ENCODE measurements at regions not wholly inside any gene's neighbourhood (a gene's known extent, or its start where the extent isn't known, plus 50 kb on each side); places are given as distances from the start of the nearest gene placed in this dataset.

- H3K4me1 ChIP-seq (ENCODE audit: insufficient read depth, low read length), result no peaks in the 10 kb centered on the region
- H3K27me3 ChIP-seq (ENCODE audit: control insufficient read depth in 1 of 2, insufficient read depth in 2 of 2, low read length in 2 of 2), result no peaks in the 10 kb centered on the region
- ChIA-PET CTCF (no interaction called here), POLR2A (no interaction called here)
- peaks cover 0 to 4% of the 10 kb centered on the region in 2 experiments for H3K9me3 ChIP-seq (ENCODE audit: control insufficient read depth in 1 of 2, insufficient read depth in 1 of 2, low read length in 2 of 2)
- no peak overlapping the region for H3K27ac ChIP-seq (ENCODE audit: low read depth in 1 of 2, low read length in 2 of 2)
- no peak overlapping the region for H3K4me3 Mint-ChIP-seq
- intact Hi-C loops (cut with DNase I, micrococcal nuclease), result no loop called here
- ATAC-seq (ENCODE audit: poor library complexity) (no peak), DNase-seq (no peak)
- no peaks in the 10 kb centered on the region for H3K36me3 ChIP-seq (ENCODE audit: insufficient read depth, low read length)
- no peak overlapping the region for H3K4me3 ChIP-seq (ENCODE audit: low read length)
- no peak overlapping the region for H3K27ac Mint-ChIP-seq
- peaks cover 9% of the 10 kb centered on the region for H3K9me3 Mint-ChIP-seq
- H3K36me3 Mint-ChIP-seq (ENCODE audit: low read depth), result no peaks in the 10 kb centered on the region
- no peak for TF ChIP-seq CTCF (IDR thresholded peaks at IDR 0.05)
- H3K4me1 Mint-ChIP-seq (ENCODE audit: low read depth), result no peaks in the 10 kb centered on the region
- no peaks in the 10 kb centered on the region for H3K27me3 Mint-ChIP-seq
These were observed 165.3 kb upstream of the TFPI start for GRCh38 chr2:187719510-187719909.

GRCh38 chr2:187748958-187749357 is 194.7 kb upstream of the TFPI start:
- no peak overlapping the region for H3K27ac ChIP-seq (ENCODE audit: low read depth in 1 of 2, low read length in 2 of 2)
- Mint-ChIP-seq H3K4me3 (no peak overlapping the region), H3K4me1 (ENCODE audit: low read depth) (no peaks in the 10 kb centered on the region), H3K9me3 (no peaks in the 10 kb centered on the region), H3K36me3 (ENCODE audit: low read depth) (no peaks in the 10 kb centered on the region), H3K27me3 (no peaks in the 10 kb centered on the region), H3K27ac (no peak overlapping the region)
- no peaks in the 10 kb centered on the region for H3K4me1 ChIP-seq (ENCODE audit: insufficient read depth, low read length)
- H3K9me3 ChIP-seq (ENCODE audit: control insufficient read depth in 1 of 2, insufficient read depth in 1 of 2, low read length in 2 of 2), result peaks cover 0 to 15% of the 10 kb centered on the region in 2 experiments
- TF ChIP-seq CTCF (IDR thresholded peaks at IDR 0.05), result no peak
- DNase-seq, result no peak
- no peaks in the 10 kb centered on the region for H3K27me3 ChIP-seq (ENCODE audit: control insufficient read depth in 1 of 2, insufficient read depth in 2 of 2, low read length in 2 of 2)
- intact Hi-C loops (cut with DNase I, micrococcal nuclease), result no loop called here
- ChIA-PET POLR2A (no interaction called here), CTCF (no interaction called here)
- H3K36me3 ChIP-seq (ENCODE audit: insufficient read depth, low read length), result no peaks in the 10 kb centered on the region
- no peak overlapping the region for H3K4me3 ChIP-seq (ENCODE audit: low read length)
- no peak for ATAC-seq (ENCODE audit: poor library complexity)

GRCh38 chr2:187749804-187750431 is 195.7 kb upstream of the TFPI start:
- no peaks in the 10 kb centered on the region for H3K9me3 Mint-ChIP-seq
- no peak overlapping the region for H3K4me3 ChIP-seq (ENCODE audit: low read length)
- no peaks in the 10 kb centered on the region for H3K36me3 Mint-ChIP-seq (ENCODE audit: low read depth)
- ATAC-seq (ENCODE audit: poor library complexity), result no peak
- H3K27me3 ChIP-seq (ENCODE audit: control insufficient read depth in 1 of 2, insufficient read depth in 2 of 2, low read length in 2 of 2), result no peaks in the 10 kb centered on the region
- intact Hi-C loops (cut with DNase I, micrococcal nuclease), result no loop called here
- no peaks in the 10 kb centered on the region for H3K4me1 Mint-ChIP-seq (ENCODE audit: low read depth)
- H3K4me1 ChIP-seq (ENCODE audit: insufficient read depth, low read length), result no peaks in the 10 kb centered on the region
- ChIA-PET POLR2A (no interaction called here), CTCF (no interaction called here)
- DNase-seq, result no peak
- no peak overlapping the region for H3K27ac Mint-ChIP-seq
- H3K27ac ChIP-seq (ENCODE audit: low read depth in 1 of 2, low read length in 2 of 2), result no peak overlapping the region
- H3K27me3 Mint-ChIP-seq, result no peaks in the 10 kb centered on the region
- H3K9me3 ChIP-seq (ENCODE audit: control insufficient read depth in 1 of 2, insufficient read depth in 1 of 2, low read length in 2 of 2), result peaks cover 0 to 15% of the 10 kb centered on the region in 2 experiments
- H3K36me3 ChIP-seq (ENCODE audit: insufficient read depth, low read length), result no peaks in the 10 kb centered on the region
- TF ChIP-seq CTCF (IDR thresholded peaks at IDR 0.05), result no peak
- H3K4me3 Mint-ChIP-seq, result no peak overlapping the region

All from CD4-positive, alpha-beta T cell (primary cell).